SJSA1 (cell line): ENCODE measurements at regions not wholly inside any gene's neighbourhood (a gene's known extent, or its start where the extent isn't known, plus 50 kb on each side); places are given as distances from the start of the nearest gene placed in this dataset.

Experiments
- DNase-seq, 2 experiments: peaks; one replicate each; pipeline ENCODE4 v3.0.0-alpha.2; 2015 to 2020; ENCODE audit warnings: low spot score in 2 of 2, low read depth in 1 of 2
- H3K27ac ChIP-seq: fragments of 250-450 bp; sonication (Bioruptor Pico); 2 replicates; pipeline ENCODE4 v1.5.1; 2020; ENCODE audit warnings: mild to moderate bottlenecking, moderate library complexity
- H3K27me3 ChIP-seq: fragments of 250-450 bp; sonication (Bioruptor Pico); replicated peaks from 2 replicates; pipeline ENCODE4 v1.5.1; 2020; ENCODE audit warnings: mild to moderate bottlenecking, moderate library complexity
- H3K36me3 ChIP-seq: fragments of 250-450 bp; sonication (Bioruptor Pico); 2 replicates; pipeline ENCODE4 v1.5.1; 2020; ENCODE audit warnings: mild to moderate bottlenecking
- H3K4me1 ChIP-seq: fragments of 250-450 bp; sonication (Bioruptor Pico); replicated peaks from 2 replicates; pipeline ENCODE4 v1.6.1; 2021; ENCODE audit warnings: mild to moderate bottlenecking
- H3K4me3 ChIP-seq: fragments of 250-450 bp; sonication (Bioruptor Pico); 2 replicates; pipeline ENCODE4 v1.5.1; 2020; ENCODE audit warnings: mild to moderate bottlenecking
- H3K9me3 ChIP-seq: fragments of 250-450 bp; sonication (Bioruptor Pico); replicated peaks from 2 replicates; pipeline ENCODE4 v1.5.1; 2020; ENCODE audit warnings: mild to moderate bottlenecking

DNA sequence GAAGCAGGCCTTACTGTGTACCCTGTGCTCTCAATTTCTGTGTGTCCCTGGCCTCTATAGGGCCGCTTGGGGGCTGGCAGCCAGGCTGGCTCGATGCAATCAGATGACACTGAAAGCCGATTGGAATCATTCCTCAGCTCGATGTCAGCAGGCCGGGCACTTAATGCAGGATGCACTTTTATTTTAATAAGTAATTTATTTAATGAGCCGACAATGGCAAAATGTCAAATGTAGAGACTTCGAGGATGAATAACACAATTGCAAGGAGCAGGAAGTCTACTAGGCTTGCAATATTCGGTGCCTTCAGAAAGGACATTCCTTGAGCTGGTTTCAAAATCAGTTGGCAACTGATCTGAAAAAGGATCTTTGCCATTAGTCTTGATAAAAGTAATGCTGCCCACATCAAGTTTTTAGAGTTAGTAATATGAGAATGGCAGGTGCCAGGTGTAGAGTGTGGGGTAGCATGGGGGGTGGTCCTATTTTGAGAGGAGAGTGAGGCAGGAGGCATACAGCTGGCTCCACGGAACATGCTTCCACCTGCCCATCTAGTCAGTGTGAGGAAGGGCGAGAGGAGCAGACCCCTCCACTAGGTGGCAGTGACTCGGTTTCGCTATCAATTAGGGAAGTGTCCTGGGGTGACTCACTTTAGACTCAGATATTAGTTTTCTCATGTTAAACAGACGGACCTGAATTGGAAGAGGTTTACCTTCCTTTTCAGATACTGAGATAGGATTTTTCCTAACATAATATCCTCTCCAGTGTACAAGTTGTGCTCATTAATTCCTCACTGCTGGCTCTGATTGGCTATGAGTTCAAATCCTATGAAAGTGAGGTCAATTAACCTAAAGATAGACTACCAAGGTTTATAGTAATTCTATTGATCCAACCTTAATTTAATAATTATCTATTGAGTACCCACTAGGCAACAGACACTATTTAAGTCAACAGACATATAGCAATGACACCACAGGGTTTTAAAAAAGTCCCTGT, 80.9 kb downstream of the NABP1 start:
- H3K4me1 ChIP-seq, result peaks cover 6% of the 10 kb centered on the region
- peaks cover 3% of the 10 kb centered on the region; the same call in 1 of the 2 replicates for H3K27me3 ChIP-seq
- no peaks in the 10 kb centered on the region for H3K9me3 ChIP-seq
- no peak overlapping the region for H3K27ac ChIP-seq
- peak; percentile 45 to 61 for DNase-seq
- no peaks in the 10 kb centered on the region for H3K36me3 ChIP-seq
- H3K4me3 ChIP-seq, result no peak overlapping the region

DNA sequence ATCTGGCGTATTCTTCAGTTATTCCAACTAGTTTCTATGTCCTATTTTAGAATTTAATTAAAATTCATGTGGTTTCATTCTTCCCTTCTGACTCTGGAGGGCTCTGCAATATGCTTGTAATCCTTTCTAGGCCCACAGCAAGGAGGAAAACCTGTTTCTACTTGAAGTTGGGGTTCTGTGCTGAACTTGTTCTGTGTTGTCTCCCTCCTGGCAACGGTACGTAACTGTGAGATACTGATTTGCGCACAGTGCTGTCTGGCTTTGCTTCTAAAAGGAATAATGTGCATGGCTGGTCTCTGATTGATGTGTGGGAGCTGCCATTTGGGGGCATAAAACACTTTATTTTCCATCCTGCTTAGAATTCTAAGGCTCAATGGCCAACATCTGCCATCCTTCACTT, 81.7 kb downstream of the NABP1 start:
- DNase-seq, result no peak
- peaks cover 3% of the 10 kb centered on the region; the same call in 1 of the 2 replicates for H3K27me3 ChIP-seq
- peaks cover 6% of the 10 kb centered on the region for H3K4me1 ChIP-seq
- no peak overlapping the region for H3K27ac ChIP-seq
- H3K9me3 ChIP-seq, result no peaks in the 10 kb centered on the region
- no peak overlapping the region for H3K4me3 ChIP-seq
- no peaks in the 10 kb centered on the region for H3K36me3 ChIP-seq

DNA sequence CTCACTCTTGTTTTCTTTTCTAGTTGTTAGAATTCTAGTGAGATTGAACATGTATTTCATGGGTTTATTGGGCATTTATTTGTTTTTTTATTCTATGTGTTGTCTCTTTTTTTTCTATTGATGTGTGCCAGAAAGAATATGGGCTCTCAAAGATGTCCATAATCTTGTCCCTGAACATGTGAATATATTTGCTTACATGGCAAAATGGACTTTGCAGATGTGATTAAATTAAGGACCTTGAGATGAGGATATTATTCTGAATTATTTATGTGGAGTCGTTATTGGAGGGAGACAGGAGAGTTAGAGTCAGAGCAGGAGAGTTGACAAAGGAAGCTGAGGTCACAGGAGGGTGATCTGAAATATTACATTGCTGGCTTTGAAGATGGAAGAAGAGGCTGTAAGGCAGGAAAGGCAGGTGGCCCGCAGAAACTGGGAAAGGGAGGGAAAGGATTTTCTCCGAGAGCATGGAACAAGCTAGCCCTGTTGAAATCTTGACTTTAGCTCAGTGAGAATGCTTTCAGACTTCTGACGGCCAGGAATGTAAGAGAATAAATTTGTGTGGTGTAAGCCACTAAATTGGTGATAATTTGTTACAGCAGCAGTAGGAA, 82.8 kb downstream of the NABP1 start:
- no peak overlapping the region for H3K27ac ChIP-seq
- no peak for DNase-seq
- peaks cover 6% of the 10 kb centered on the region for H3K4me1 ChIP-seq
- H3K27me3 ChIP-seq, result no peaks in the 10 kb centered on the region
- H3K9me3 ChIP-seq, result no peaks in the 10 kb centered on the region
- no peak overlapping the region for H3K4me3 ChIP-seq
- no peaks in the 10 kb centered on the region for H3K36me3 ChIP-seq

DNA sequence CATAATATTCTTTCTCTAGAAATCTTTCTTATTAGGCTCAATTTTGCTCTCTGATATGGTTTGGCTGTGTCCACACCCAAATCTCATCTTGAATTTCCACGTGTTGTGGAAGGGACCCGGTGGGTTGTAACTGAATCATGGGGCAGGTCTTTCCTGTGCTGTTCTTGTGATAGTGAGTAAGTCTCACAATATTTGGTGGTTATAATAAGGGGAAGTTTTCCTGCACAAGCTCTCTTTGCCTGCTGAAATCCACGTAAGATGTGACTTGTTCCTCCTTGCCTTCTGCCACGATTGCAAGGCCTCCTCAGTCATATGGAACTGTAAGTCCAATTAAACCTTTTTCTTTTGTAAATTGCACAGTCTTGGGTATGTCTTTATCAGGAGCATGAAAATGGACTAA, 73.8 kb downstream of the CAVIN2 start:
- no peak for DNase-seq
- H3K4me3 ChIP-seq, result no peak overlapping the region
- H3K27ac ChIP-seq, result no peak overlapping the region
- no peaks in the 10 kb centered on the region for H3K4me1 ChIP-seq
- no peaks in the 10 kb centered on the region for H3K9me3 ChIP-seq
- H3K27me3 ChIP-seq, result no peaks in the 10 kb centered on the region
- no peaks in the 10 kb centered on the region for H3K36me3 ChIP-seq

DNA sequence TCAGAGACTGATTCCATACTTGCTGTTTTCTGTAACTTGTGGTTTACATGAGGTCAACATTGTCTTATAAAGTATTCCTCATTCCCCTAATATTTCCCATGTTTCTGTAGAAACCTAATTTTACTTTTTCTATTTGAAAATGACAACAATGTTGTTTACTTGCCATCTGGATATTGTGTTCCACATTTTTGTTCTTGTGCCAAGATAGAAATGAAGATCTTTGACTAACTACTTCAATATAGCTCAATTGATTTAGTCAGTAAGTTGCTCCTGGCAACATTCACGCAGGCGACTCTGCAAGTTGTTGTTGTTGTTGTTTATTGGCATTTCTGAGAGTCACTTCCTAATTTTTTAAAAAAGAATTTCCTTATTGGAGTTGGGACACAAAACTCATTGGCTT, 69.5 kb downstream of the CAVIN2 start:
- no peak for DNase-seq
- H3K36me3 ChIP-seq, result no peaks in the 10 kb centered on the region

DNA sequence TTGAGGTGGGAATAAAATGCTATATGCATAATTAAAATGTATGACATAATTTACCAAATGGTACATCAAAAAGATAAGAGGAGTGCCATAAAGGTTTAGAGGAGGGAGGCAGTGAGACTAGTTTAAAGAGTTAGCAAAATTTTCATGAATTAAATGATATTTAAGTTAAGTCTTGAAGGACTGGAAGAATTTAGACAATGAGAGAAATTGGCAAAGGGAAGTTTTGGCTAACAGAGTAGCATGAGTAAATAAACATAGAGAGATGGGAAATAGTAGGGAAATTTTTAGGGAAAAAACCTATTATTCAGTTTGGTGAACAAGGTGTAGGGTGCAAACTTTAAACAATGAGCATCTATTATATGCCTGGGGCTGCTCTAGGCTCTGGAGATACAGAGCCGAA, 68.8 kb downstream of the CAVIN2 start:
- H3K4me1 ChIP-seq, result no peaks in the 10 kb centered on the region
- H3K27ac ChIP-seq, result no peak overlapping the region
- no peaks in the 10 kb centered on the region for H3K27me3 ChIP-seq
- H3K9me3 ChIP-seq, result no peaks in the 10 kb centered on the region
- no peaks in the 10 kb centered on the region for H3K36me3 ChIP-seq
- H3K4me3 ChIP-seq, result no peak overlapping the region
- DNase-seq, result no peak

More for the DNA sequence above, 69.5 kb downstream of the CAVIN2 start:
- H3K27ac ChIP-seq, result no peak overlapping the region
- H3K4me3 ChIP-seq, result no peak overlapping the region
- H3K27me3 ChIP-seq, result no peaks in the 10 kb centered on the region
- H3K9me3 ChIP-seq, result no peaks in the 10 kb centered on the region
- H3K4me1 ChIP-seq, result no peaks in the 10 kb centered on the region

DNA sequence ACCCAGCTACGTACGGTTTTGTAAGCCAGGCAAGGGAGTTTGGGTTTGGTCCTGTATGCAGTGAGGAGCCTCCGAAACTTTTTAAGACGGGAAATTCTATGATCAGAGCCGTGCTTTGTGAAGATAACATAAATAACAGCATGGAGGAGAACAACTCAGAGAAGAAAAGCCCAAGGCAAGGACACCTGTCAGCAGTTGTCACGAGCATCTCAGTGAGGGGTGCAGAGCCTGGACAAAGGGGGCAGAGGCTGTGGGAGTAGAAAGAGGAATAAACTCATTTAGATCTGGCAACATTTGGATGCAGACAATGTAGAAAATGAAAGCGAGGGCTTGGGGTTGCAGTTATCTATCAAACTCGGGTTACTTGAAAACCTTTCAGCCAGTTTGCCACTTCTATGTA, 64.5 kb downstream of the CAVIN2 start:
- no peak overlapping the region for H3K27ac ChIP-seq
- H3K27me3 ChIP-seq, result no peaks in the 10 kb centered on the region
- H3K4me1 ChIP-seq, result peaks cover 7% of the 10 kb centered on the region; the same call in 1 of the 2 replicates
- no peaks in the 10 kb centered on the region for H3K36me3 ChIP-seq
- DNase-seq, result no peak
- H3K9me3 ChIP-seq, result no peaks in the 10 kb centered on the region
- no peak overlapping the region for H3K4me3 ChIP-seq

DNA sequence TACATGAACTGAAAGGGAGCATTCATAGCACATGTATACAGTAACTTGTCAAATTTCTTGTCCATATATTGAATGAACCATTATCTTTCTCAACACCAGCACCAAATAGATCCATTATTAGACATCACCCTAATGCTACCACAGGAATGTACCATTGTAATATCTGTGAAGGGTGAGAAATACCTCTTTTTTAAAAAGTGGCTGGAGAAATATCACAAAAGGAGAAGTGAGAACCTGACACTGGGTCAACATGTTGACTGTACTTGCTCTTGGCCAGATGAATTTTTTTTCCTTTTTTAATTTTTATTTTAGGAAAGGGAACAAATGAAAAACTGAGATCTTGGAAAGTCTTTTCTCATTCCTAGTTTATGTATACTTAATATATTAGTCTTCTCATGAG, 63.5 kb downstream of the CAVIN2 start:
- peaks cover 7% of the 10 kb centered on the region; the same call in 1 of the 2 replicates for H3K4me1 ChIP-seq
- H3K9me3 ChIP-seq, result no peaks in the 10 kb centered on the region
- H3K27ac ChIP-seq, result no peak overlapping the region
- H3K27me3 ChIP-seq, result no peaks in the 10 kb centered on the region
- no peaks in the 10 kb centered on the region for H3K36me3 ChIP-seq
- no peak for DNase-seq
- H3K4me3 ChIP-seq, result no peak overlapping the region
